Dedifferentiated amniotic fluid mesenchymal stem cell (primary cell): ENCODE measurements at regions not wholly inside any gene's neighbourhood (a gene's known extent, or its start where the extent isn't known, plus 50 kb on each side); places are given as distances from the start of the nearest gene placed in this dataset.
A peak's percentile ranks its signal among the peaks of the same experiment; 100 is the strongest.

Experiments
- DNase-seq: peaks from one replicate; pipeline ENCODE4 v3.0.0-alpha.2; 2016; ENCODE audit errors: extremely low spot score

GRCh38 chr12:59839514-59839913 is 243.7 kb downstream of the SLC16A7 start:
- DNase-seq = no peak

GRCh38 chr12:59843260-59843843 is 247.5 kb downstream of the SLC16A7 start:
- no peak for DNase-seq

- DNase-seq = no peak
Observed at GRCh38 chr12:59844750-59845149, 248.9 kb downstream of the SLC16A7 start.

- no peak for DNase-seq
Observed at GRCh38 chr12:59845293-59845692, 249.5 kb downstream of the SLC16A7 start.

- DNase-seq = no peak
Observed at GRCh38 chr12:59847127-59847526, 251.3 kb downstream of the SLC16A7 start.

GRCh38 chr12:59850268-59850667 is 254.4 kb downstream of the SLC16A7 start:
- no peak for DNase-seq

- no peak for DNase-seq
Observed at GRCh38 chr12:59858508-59859170, 262.8 kb downstream of the SLC16A7 start.

GRCh38 chr12:59859171-59859510 is 263.3 kb downstream of the SLC16A7 start:
- no peak for DNase-seq

GRCh38 chr12:59861635-59862034 is 265.8 kb downstream of the SLC16A7 start:
- DNase-seq = no peak

GRCh38 chr12:59867055-59867454 is 271.2 kb downstream of the SLC16A7 start:
- no peak for DNase-seq

- no peak for DNase-seq
Observed at GRCh38 chr12:59867689-59868088, 271.9 kb downstream of the SLC16A7 start.

GRCh38 chr12:59871779-59872178 is 275.9 kb downstream of the SLC16A7 start:
- DNase-seq = no peak

GRCh38 chr12:59873136-59873535 is 277.3 kb downstream of the SLC16A7 start:
- DNase-seq = no peak

- no peak for DNase-seq
Observed at GRCh38 chr12:59874781-59875180, 279.0 kb downstream of the SLC16A7 start.

- no peak for DNase-seq
Observed at GRCh38 chr12:59886131-59886733, 290.4 kb downstream of the SLC16A7 start.

GRCh38 chr12:59887178-59887577 is 291.3 kb downstream of the SLC16A7 start:
- no peak for DNase-seq

- no peak for DNase-seq
Observed at GRCh38 chr12:59890896-59891579, 295.2 kb downstream of the SLC16A7 start.

- no peak for DNase-seq
Observed at GRCh38 chr12:59895166-59895775, 299.4 kb downstream of the SLC16A7 start.

- DNase-seq = peak; percentile 84
Observed at GRCh38 chr12:59904874-59905521, 309.2 kb downstream of the SLC16A7 start.

- no peak for DNase-seq
Observed at GRCh38 chr12:59911516-59911915, 315.7 kb downstream of the SLC16A7 start.

- no peak for DNase-seq
Observed at GRCh38 chr12:59916988-59917387, 321.2 kb downstream of the SLC16A7 start.

- DNase-seq = no peak
Observed at GRCh38 chr12:59927032-59927431, 331.2 kb downstream of the SLC16A7 start.
